Adrenal gland (tissue), 5 donors: ENCODE measurements at regions not wholly inside any gene's neighbourhood (a gene's known extent, or its start where the extent isn't known, plus 50 kb on each side); places are given as distances from the start of the nearest gene placed in this dataset.

Experiments
- POLR2A ChIP-seq, 2 donors: fragments of 450-650 bp; IDR thresholded peaks; one replicate each; pipeline ENCODE4 v1.6.1; 2017; ENCODE audit warnings: antibody characterized with exemption in 2 of 2, mild to moderate bottlenecking in 2 of 2, moderate library complexity in 1 of 2
- TF ChIP-seq, protein P1 (sequence below), 6 experiments: fragments of 450-650 bp in 4 of 6; fragments of 200-600 bp in 2 of 6; sonication (generic) in 1 of 6; IDR thresholded peaks; 1 replicate in 5 of 6; 2 replicates in 1 of 6; pipeline versions ENCODE4 v1.5.1 to v1.8.0; 2016 to 2021; ENCODE audit warnings: antibody characterized with exemption in 6 of 6, mild to moderate bottlenecking in 2 of 6, moderate library complexity in 1 of 6
- donor health status: DM: no; HTN: no; CAD: no.

DNA sequence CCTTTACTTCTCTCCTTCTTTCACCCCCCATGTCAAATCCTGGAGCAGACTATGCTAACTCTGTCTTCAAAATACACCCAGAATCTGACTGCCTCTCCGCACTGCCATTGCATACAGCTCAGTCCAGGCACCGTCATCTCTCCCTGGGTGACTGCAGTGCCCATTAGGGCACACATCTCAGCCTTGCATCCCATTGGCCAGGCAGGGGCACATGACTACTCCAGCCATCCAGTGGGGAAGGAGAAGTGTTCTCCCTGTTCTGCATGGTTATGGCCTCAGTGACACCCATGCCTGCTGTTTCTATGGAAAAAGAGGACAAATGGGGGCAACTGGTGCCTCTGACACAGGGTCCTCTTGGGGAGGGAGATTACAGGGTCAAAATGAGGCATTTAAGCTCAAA, 270.5 kb downstream of the MATN1 start:
- TF ChIP-seq, protein P1, sequence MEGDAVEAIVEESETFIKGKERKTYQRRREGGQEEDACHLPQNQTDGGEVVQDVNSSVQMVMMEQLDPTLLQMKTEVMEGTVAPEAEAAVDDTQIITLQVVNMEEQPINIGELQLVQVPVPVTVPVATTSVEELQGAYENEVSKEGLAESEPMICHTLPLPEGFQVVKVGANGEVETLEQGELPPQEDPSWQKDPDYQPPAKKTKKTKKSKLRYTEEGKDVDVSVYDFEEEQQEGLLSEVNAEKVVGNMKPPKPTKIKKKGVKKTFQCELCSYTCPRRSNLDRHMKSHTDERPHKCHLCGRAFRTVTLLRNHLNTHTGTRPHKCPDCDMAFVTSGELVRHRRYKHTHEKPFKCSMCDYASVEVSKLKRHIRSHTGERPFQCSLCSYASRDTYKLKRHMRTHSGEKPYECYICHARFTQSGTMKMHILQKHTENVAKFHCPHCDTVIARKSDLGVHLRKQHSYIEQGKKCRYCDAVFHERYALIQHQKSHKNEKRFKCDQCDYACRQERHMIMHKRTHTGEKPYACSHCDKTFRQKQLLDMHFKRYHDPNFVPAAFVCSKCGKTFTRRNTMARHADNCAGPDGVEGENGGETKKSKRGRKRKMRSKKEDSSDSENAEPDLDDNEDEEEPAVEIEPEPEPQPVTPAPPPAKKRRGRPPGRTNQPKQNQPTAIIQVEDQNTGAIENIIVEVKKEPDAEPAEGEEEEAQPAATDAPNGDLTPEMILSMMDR (IDR thresholded peaks at IDR 0.05) = no peak
- TF ChIP-seq POLR2A (IDR thresholded peaks at IDR 0.05) = no peak
